Uterus (tissue), 2 donors: ENCODE measurements at regions not wholly inside any gene's neighbourhood (a gene's known extent, or its start where the extent isn't known, plus 50 kb on each side); places are given as distances from the start of the nearest gene placed in this dataset.

Experiments used
- POLR2A ChIP-seq, 2 donors: fragments of 450-650 bp; IDR thresholded peaks; one replicate each; pipeline ENCODE4 v1.6.1; 2016; ENCODE audit warnings: antibody characterized with exemption in 2 of 2, mild to moderate bottlenecking in 1 of 2, moderate library complexity in 1 of 2
- TF ChIP-seq, protein P1 (sequence below), 4 experiments: fragments of 200-600 bp in 2 of 4; fragments of 450-650 bp in 2 of 4; sonication (generic) in 2 of 4; IDR thresholded peaks; one replicate each; pipeline ENCODE4 v1.5.1; 2016 to 2019; ENCODE audit warnings: antibody characterized with exemption in 4 of 4, mild to moderate bottlenecking in 2 of 4, moderate library complexity in 1 of 4

- no peak for TF ChIP-seq POLR2A (IDR thresholded peaks at IDR 0.05)
- TF ChIP-seq, protein P1, sequence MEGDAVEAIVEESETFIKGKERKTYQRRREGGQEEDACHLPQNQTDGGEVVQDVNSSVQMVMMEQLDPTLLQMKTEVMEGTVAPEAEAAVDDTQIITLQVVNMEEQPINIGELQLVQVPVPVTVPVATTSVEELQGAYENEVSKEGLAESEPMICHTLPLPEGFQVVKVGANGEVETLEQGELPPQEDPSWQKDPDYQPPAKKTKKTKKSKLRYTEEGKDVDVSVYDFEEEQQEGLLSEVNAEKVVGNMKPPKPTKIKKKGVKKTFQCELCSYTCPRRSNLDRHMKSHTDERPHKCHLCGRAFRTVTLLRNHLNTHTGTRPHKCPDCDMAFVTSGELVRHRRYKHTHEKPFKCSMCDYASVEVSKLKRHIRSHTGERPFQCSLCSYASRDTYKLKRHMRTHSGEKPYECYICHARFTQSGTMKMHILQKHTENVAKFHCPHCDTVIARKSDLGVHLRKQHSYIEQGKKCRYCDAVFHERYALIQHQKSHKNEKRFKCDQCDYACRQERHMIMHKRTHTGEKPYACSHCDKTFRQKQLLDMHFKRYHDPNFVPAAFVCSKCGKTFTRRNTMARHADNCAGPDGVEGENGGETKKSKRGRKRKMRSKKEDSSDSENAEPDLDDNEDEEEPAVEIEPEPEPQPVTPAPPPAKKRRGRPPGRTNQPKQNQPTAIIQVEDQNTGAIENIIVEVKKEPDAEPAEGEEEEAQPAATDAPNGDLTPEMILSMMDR (IDR thresholded peaks at IDR 0.05) = no peak
These were observed 51.4 kb upstream of the TRIB2 start for GRCh38 chr2:12665334-12665733.
